Body of pancreas (tissue), 4 donors: ENCODE measurements at regions not wholly inside any gene's neighbourhood (a gene's known extent, or its start where the extent isn't known, plus 50 kb on each side); places are given as distances from the start of the nearest gene placed in this dataset.

ENCODE experiments used
- CTCF ChIP-seq, 7 experiments: fragments of 450-650 bp in 4 of 7; fragments of 200-600 bp in 3 of 7; sonication (generic) in 3 of 7; IDR thresholded peaks; one replicate each; pipeline ENCODE4 v1.5.1; 2016 to 2019; ENCODE audit warnings: antibody characterized with exemption in 7 of 7
- POLR2A ChIP-seq, 3 donors: fragments of 450-650 bp; IDR thresholded peaks; one replicate each; pipeline ENCODE4 v1.6.1; 2016; ENCODE audit warnings: antibody characterized with exemption in 3 of 3, mild to moderate bottlenecking in 2 of 3

GRCh38 chr3:118710532-118710931 is 324.1 kb downstream of the IGSF11 start:
- TF ChIP-seq CTCF (IDR thresholded peaks at IDR 0.05) (no peak), POLR2A (IDR thresholded peaks at IDR 0.05) (no peak)
